ENCODE measurements at regions not wholly inside any gene's neighbourhood (a gene's known extent, or its start where the extent isn't known, plus 50 kb on each side); places are given as distances from the start of the nearest gene placed in this dataset.
"Not testable (repeated sequence)": the region's sequence is repeated elsewhere in the genome, so short reads cannot be mapped to it uniquely, and the experiment has no call there.

DNA sequence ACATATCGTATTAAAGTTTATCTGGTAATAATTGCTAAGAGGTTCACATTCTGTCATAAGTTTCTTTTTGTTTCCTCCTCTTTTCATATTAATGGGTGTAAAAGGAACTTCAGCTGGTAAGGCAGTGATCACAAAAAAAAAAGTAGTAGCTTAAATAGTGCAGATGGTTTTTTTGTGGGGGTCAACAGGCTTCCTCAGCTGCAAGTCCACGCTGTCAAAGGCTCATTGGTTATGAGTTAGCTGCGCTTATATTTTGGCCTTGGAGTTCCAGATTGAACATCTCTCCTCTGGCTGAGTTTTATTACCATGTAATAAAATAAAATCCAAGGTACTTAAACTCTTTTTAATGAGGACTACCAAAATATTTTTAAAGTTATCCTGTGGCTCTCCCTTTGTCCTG is 277.0 kb upstream of the ZEB2 start:
- DNase-seq (ENCODE audit: low spot score), result no peak
- no peaks in the 10 kb centered on the region for H3K27me3 Mint-ChIP-seq (ENCODE audit: low read depth)
- no peaks in the 10 kb centered on the region for H3K9me3 Mint-ChIP-seq
- H3K4me1 Mint-ChIP-seq (ENCODE audit: low read depth), result no peaks in the 10 kb centered on the region
- H3K4me3 Mint-ChIP-seq (ENCODE audit: low read depth), result no peak overlapping the region
- intact Hi-C loops (cut with micrococcal nuclease), result no loop called here
- no peaks in the 10 kb centered on the region for H3K36me3 Mint-ChIP-seq (ENCODE audit: low read depth)
- no peak overlapping the region for H3K27ac Mint-ChIP-seq

DNA sequence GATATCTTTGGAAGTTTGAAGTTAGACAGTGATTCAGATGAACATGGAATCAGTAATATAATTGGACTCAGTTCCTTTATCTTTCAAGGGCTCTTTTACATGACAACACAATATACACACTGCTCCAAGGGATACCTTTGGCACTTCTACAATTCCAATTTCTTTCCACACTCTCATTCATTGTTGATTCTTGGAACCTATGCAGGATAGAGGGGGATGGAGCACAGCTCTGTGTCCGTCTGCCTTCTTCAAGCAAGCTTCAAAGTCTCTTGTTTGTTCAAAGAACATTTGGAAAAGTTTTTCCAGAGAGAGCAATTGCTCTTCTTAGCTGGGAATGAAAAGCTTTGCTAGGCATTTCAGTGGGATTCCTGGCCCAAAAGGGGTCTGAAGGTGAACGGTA is 276.2 kb upstream of the ZEB2 start:
- Mint-ChIP-seq H3K27me3 (ENCODE audit: low read depth) (no peaks in the 10 kb centered on the region), H3K4me3 (ENCODE audit: low read depth) (no peak overlapping the region), H3K9me3 (no peaks in the 10 kb centered on the region), H3K27ac (no peak overlapping the region), H3K4me1 (ENCODE audit: low read depth) (no peaks in the 10 kb centered on the region), H3K36me3 (ENCODE audit: low read depth) (no peaks in the 10 kb centered on the region)
- intact Hi-C loops (cut with micrococcal nuclease), result no loop called here
- DNase-seq (ENCODE audit: low spot score), result no peak

DNA sequence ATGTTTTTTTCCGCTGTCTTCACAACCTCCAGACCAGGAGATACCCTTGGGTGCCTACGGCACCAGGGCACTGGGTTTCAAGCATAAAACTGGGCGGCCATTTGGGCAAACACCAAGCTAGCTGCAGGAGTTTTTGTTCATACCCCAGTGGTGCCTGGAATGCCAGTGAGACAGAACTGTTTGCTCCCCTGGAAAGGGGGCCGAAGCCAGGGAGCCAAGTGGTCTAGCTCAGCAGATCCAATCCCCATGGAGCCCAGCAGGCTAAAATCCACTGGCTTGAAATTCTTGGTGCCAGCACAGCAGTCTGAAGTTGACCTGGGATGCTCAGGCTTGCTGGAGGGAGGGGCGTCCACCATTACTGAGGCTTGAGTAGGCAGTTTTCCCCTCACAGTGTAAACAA is 265.3 kb upstream of the ZEB2 start:
- Mint-ChIP-seq H3K27me3 (ENCODE audit: low read depth) (no peaks in the 10 kb centered on the region), H3K4me1 (ENCODE audit: low read depth) (no peaks in the 10 kb centered on the region), H3K27ac (no peak overlapping the region), H3K9me3 (no peaks in the 10 kb centered on the region), H3K36me3 (ENCODE audit: low read depth) (no peaks in the 10 kb centered on the region), H3K4me3 (ENCODE audit: low read depth) (no peak overlapping the region)
- intact Hi-C loops (cut with micrococcal nuclease), result no loop called here
- no peak for DNase-seq (ENCODE audit: low spot score)

DNA sequence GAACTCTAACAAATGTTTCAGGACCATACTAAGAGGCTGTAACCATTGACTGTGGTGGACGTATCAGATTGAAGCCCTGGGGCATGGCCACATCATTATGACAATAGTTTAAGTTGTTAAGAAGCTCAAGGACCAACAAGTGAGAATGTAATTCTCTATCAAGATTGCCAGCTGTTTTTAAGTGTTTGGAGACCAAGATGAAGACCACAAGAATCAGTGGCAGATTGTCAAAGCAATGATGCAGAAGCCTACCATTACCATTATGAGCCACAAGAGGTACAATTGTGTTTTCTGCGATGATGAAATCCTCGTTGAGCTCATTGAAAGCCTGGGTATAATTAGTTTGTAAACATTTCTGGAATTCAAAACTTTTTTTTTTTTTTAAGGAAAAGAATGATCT is 261.1 kb upstream of the ZEB2 start:
- Mint-ChIP-seq H3K9me3 (no peaks in the 10 kb centered on the region), H3K27ac (no peak overlapping the region), H3K4me3 (ENCODE audit: low read depth) (no peak overlapping the region), H3K36me3 (ENCODE audit: low read depth) (no peaks in the 10 kb centered on the region), H3K27me3 (ENCODE audit: low read depth) (no peaks in the 10 kb centered on the region), H3K4me1 (ENCODE audit: low read depth) (no peaks in the 10 kb centered on the region)
- intact Hi-C loops (cut with micrococcal nuclease), result no loop called here
- no peak for DNase-seq (ENCODE audit: low spot score)

DNA sequence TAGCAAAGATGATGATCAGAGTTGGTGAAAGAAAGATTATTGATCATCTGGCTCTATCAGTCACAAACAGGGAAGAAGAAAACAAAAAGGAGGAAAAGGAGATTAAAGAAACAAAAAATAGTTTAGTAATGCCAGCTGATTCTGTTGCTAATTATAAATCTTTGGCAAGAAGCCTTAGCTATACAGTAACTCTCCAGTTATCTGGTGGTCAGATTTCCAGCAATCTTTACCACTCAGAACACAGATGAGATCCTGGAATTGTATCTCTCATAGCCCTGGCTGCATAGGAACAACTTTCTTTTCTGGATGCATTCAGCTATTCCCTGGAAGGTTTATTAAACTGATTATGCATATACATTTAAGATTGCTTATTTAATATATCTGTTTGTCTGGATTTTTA is 256.8 kb upstream of the ZEB2 start:
- Mint-ChIP-seq H3K27ac (no peak overlapping the region), H3K27me3 (ENCODE audit: low read depth) (peaks cover 1% of the 10 kb centered on the region), H3K9me3 (no peaks in the 10 kb centered on the region), H3K4me1 (ENCODE audit: low read depth) (no peaks in the 10 kb centered on the region), H3K4me3 (ENCODE audit: low read depth) (no peak overlapping the region), H3K36me3 (ENCODE audit: low read depth) (no peaks in the 10 kb centered on the region)
- DNase-seq (ENCODE audit: low spot score), result no peak
- intact Hi-C loops (cut with micrococcal nuclease), result no loop called here

DNA sequence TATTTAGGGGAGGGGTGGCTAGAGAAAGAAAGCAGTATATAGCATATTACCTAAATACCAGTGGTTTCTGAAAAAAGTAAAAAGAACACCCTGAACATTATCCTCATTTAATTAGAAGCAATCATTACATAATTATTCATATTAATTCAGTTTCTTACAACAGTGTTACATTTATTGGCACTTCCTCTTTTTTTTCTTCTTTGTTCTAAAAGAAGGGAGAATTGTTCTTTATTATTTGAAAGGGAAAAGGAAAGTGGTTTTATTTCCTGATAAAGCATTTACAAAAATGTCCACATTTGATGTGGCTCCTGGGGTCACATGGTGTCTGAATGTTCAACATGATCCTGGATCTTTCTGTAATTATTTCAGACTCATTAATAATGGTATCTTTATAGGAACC is 254.9 kb upstream of the ZEB2 start:
- intact Hi-C loops (cut with micrococcal nuclease), result no loop called here
- H3K4me3 Mint-ChIP-seq (ENCODE audit: low read depth), result no peak overlapping the region
- H3K27ac Mint-ChIP-seq, result no peak overlapping the region
- no peak for DNase-seq (ENCODE audit: low spot score)
- no peaks in the 10 kb centered on the region for H3K4me1 Mint-ChIP-seq (ENCODE audit: low read depth)
- no peaks in the 10 kb centered on the region for H3K9me3 Mint-ChIP-seq
- no peaks in the 10 kb centered on the region for H3K36me3 Mint-ChIP-seq (ENCODE audit: low read depth)
- H3K27me3 Mint-ChIP-seq (ENCODE audit: low read depth), result peaks cover 3% of the 10 kb centered on the region

DNA sequence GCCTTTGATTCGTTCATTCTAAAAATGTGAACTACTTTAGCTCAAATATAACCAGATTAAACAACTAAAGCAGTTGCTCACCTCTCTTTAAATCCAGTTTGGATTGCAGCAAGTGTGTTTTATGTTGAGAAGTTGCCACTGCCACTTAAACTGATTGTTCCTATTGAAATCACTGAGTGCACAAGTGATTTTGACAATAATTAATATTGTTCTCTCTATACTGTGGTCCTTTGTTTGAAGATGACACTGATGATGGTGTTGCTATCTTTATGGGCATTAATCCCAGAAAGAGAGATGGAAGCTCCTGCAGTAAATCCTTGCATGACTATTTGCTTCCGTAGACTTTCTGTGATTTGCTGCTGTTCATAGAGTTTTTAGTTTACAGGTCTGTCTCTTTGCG is 251.4 kb upstream of the ZEB2 start:
- intact Hi-C loops (cut with micrococcal nuclease), result no loop called here
- Mint-ChIP-seq H3K27me3 (ENCODE audit: low read depth) (peaks cover 8% of the 10 kb centered on the region), H3K36me3 (ENCODE audit: low read depth) (no peaks in the 10 kb centered on the region), H3K9me3 (no peaks in the 10 kb centered on the region), H3K4me1 (ENCODE audit: low read depth) (no peaks in the 10 kb centered on the region), H3K4me3 (ENCODE audit: low read depth) (no peak overlapping the region), H3K27ac (no peak overlapping the region)
- DNase-seq (ENCODE audit: low spot score), result no peak

DNA sequence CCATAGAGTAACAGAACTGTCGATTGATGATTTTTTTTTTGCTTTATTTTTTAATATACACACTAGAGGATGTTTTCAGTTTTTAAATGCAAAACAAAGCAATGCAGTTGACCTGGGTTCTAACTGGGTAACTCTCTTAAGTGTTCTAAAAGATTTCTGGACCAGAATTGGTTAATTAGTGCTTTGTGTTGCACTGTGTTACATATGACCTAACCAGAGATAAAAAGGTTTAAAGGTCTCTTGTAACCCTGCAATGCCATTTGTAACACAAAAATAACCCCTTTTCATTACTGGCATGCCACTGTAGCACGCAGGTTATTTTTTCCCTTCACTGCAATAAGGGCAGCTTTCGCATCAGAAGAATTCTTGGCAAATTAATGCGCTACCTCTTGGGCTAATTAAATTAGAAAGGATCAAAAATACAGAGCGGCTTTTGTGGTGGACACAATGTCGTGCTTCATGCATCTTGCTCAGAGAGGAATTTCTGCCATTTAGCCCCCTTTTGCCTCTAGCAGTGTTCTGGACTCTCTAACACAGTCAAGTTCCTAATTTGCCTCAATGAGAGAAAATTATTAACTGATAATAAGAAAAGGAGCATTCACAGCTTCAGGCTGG is 250.8 kb upstream of the ZEB2 start:
- no peak overlapping the region for H3K27ac Mint-ChIP-seq

DNA sequence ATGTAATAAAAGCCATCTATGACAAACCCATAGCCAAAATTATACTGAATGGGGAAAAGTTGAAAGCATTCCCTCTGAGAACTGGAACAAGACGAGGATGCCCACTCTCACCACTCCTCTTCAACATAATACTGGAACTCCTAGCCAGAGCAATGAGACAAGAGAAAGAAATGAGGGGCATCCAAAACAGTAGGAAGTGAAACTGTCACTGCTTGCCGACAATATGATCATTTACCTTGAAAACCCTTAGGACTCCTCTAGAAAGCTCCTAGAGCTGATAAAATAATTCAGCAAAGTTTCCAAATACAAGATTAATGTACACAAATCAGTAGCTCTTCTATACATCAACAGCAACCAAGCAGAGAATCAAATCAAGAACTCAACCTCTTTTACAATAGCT is 241.0 kb upstream of the ZEB2 start:
- DNase-seq (ENCODE audit: low spot score); H3K9me3 Mint-ChIP-seq; H3K4me1 Mint-ChIP-seq (ENCODE audit: low read depth); H3K4me3 Mint-ChIP-seq (ENCODE audit: low read depth); H3K27me3 Mint-ChIP-seq (ENCODE audit: low read depth); intact Hi-C loops (cut with micrococcal nuclease); H3K27ac Mint-ChIP-seq; H3K36me3 Mint-ChIP-seq (ENCODE audit: low read depth): not testable (repeated sequence)

More for the DNA sequence above, 250.8 kb upstream of the ZEB2 start:
- Mint-ChIP-seq H3K27me3 (ENCODE audit: low read depth) (peaks cover 8% of the 10 kb centered on the region), H3K4me1 (ENCODE audit: low read depth) (no peaks in the 10 kb centered on the region), H3K36me3 (ENCODE audit: low read depth) (no peaks in the 10 kb centered on the region), H3K9me3 (no peaks in the 10 kb centered on the region), H3K4me3 (ENCODE audit: low read depth) (no peak overlapping the region)
- intact Hi-C loops (cut with micrococcal nuclease), result no loop called here
- DNase-seq (ENCODE audit: low spot score), result no peak

DNA sequence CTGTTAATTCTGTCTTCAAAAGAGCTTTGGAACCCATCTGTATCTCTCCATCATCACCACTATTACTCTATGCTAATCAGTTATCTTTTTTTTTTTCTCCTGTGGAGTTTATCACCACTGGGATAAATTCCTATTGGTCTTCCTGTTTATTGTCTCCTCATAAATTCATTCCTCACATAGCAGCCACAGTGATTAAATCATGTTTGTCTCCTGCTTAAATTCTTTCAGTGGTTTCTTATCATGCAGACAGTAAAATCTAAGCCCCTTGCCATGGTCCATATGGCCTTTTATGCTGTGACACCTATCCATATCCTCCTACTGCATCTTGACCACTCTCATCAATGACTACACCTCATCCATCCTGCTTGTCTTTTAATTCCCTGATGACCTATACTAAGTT is 239.8 kb upstream of the ZEB2 start:
- no peak for DNase-seq (ENCODE audit: low spot score)
- intact Hi-C loops (cut with micrococcal nuclease), result no loop called here
- no peak overlapping the region for H3K27ac Mint-ChIP-seq

DNA sequence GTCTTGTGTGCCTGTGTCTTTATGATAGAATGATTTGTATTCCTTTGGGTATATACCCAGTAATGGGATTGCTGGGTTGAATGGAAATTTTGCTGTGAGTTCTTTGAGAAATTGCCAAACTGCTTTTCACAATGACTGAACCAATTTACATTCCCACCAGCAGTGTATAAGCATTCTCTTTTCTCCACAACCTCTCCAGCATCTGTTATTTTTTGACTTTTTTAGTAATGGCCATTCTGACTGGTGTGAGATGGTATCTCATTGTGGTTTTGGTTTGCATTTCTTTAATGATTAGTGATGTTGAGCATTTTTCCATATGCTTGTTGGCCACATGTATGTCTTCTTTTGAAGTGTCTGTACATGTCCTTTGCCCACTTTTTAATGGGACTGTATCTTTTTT is 238.3 kb upstream of the ZEB2 start:
- H3K4me1 Mint-ChIP-seq (ENCODE audit: low read depth); H3K9me3 Mint-ChIP-seq; H3K36me3 Mint-ChIP-seq (ENCODE audit: low read depth); H3K27ac Mint-ChIP-seq; H3K4me3 Mint-ChIP-seq (ENCODE audit: low read depth); H3K27me3 Mint-ChIP-seq (ENCODE audit: low read depth); DNase-seq (ENCODE audit: low spot score); intact Hi-C loops (cut with micrococcal nuclease): not testable (repeated sequence)

More for the DNA sequence above, 239.8 kb upstream of the ZEB2 start:
- no peaks in the 10 kb centered on the region for H3K4me1 Mint-ChIP-seq (ENCODE audit: low read depth)
- no peaks in the 10 kb centered on the region for H3K9me3 Mint-ChIP-seq
- peaks cover 2% of the 10 kb centered on the region for H3K27me3 Mint-ChIP-seq (ENCODE audit: low read depth)
- no peak overlapping the region for H3K4me3 Mint-ChIP-seq (ENCODE audit: low read depth)
- no peaks in the 10 kb centered on the region for H3K36me3 Mint-ChIP-seq (ENCODE audit: low read depth)

DNA sequence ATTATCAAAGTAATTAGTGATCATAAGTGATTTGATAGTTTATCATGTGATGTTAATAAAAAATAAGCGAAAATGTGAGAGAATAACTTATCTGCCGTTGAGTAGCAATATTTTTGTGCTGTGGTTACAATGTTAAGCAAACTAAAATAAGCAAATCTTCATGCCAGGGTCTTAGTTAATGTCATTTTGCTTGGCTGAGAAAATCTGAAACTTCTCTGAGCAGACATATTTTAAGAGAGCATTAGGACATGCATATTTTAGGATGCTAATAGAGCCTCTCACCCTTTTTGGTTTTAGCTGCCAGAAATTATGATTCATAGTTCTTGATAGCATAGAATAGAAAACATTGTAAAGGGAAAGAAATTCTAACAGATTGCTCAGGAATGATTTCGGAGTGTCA is 233.5 kb upstream of the ZEB2 start:
- no peak overlapping the region for H3K4me3 Mint-ChIP-seq (ENCODE audit: low read depth)
- H3K9me3 Mint-ChIP-seq, result peaks cover 8% of the 10 kb centered on the region
- DNase-seq (ENCODE audit: low spot score), result no peak
- H3K36me3 Mint-ChIP-seq (ENCODE audit: low read depth), result no peaks in the 10 kb centered on the region
- H3K4me1 Mint-ChIP-seq (ENCODE audit: low read depth), result no peaks in the 10 kb centered on the region
- H3K27ac Mint-ChIP-seq, result no peak overlapping the region
- intact Hi-C loops (cut with micrococcal nuclease), result no loop called here
- no peaks in the 10 kb centered on the region for H3K27me3 Mint-ChIP-seq (ENCODE audit: low read depth)

DNA sequence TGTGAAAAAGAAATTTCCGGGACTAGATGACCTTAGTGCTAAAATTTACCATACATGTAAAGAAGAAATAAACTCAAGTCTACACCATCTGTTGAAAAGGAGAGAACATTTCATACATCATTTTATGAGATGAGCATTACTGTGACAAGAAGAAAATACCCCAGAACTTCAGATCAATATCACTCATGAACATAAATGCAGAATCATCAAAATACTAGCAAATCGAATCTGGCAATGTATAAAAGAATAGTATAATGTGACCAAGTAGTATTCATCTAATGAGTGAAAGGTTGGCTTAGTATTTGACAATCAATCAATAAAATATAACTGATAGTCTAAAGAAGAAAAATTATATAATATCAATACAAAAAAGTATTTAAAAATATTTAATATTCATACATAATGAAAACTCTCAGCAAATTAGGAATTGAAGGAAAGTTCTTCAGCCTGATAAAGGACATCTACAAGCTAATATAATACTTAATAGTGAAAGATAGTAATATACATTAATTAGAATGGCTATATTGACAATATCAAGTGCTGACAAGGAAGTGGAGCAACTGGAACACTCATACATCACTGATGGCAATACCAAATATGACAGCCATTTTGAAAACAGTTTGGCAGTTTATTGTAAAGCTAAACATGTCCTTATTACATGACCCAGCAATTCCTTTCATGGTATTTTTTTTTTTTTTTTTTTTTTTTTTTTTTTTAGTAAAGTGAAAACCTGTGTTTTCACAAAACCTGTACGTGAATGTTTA is 231.4 kb upstream of the ZEB2 start:
- DNase-seq (ENCODE audit: low spot score), result no peak
- no peaks in the 10 kb centered on the region for H3K27me3 Mint-ChIP-seq (ENCODE audit: low read depth)
- intact Hi-C loops (cut with micrococcal nuclease), result no loop called here
- no peaks in the 10 kb centered on the region for H3K4me1 Mint-ChIP-seq (ENCODE audit: low read depth)
- peaks cover 27% of the 10 kb centered on the region for H3K9me3 Mint-ChIP-seq
- H3K36me3 Mint-ChIP-seq (ENCODE audit: low read depth), result no peaks in the 10 kb centered on the region
- H3K27ac Mint-ChIP-seq, result no peak overlapping the region
- no peak overlapping the region for H3K4me3 Mint-ChIP-seq (ENCODE audit: low read depth)
